GM12878 (cell line): ENCODE measurements at regions not wholly inside any gene's neighbourhood (a gene's known extent, or its start where the extent isn't known, plus 50 kb on each side); places are given as distances from the start of the nearest gene placed in this dataset.
"Not testable (repeated sequence)": the region's sequence is repeated elsewhere in the genome, so short reads cannot be mapped to it uniquely, and the experiment has no call there.

Experiments used
- ATAC-seq: fragments of 200-7000 bp; cut with Tn5 transposase; 3 replicates; pipeline ENCODE4 v1.9.1; 2020; ENCODE audit warnings: mild to moderate bottlenecking, moderate library complexity
- BruUV-seq: library from RNA; stranded (reverse); fragments of 400-500 nt; replicated peaks from 2 replicates; lab custom pipeline; 2021; lab: Mats Ljungman, UMichigan
- CTCF ChIA-PET: fragments of 300-600 bp; sonication (Branson Sonifier 250); formaldehyde crosslinking; extraction: SDS; loops from one replicate; lab custom pipeline; 2021; ENCODE audit warnings: inconsistent platforms; lab: Yijun Ruan, JAX
- POLR2A ChIA-PET: fragments of 350-600 bp; formaldehyde crosslinking; extraction: SDS; loops from one replicate; lab custom pipeline; 2021; ENCODE audit warnings: inconsistent platforms; lab: Charles Lee
- RAD21 ChIA-PET: fragments of 300-600 bp; sonication (Branson Sonifier 250); formaldehyde crosslinking; loops from one replicate; lab custom pipeline; 2023; ENCODE audit warnings: antibody characterized with exemption; ENCODE audit not compliant: unreplicated experiment; lab: Charles Lee
- SMC1A ChIA-PET: fragments of 300-600 bp; sonication (Branson Sonifier 250); formaldehyde crosslinking; loops from one replicate; lab custom pipeline; 2023; ENCODE audit not compliant: unreplicated experiment, uncharacterized antibody; lab: Charles Lee
- DNase-seq: peaks from one replicate; pipeline ENCODE4 v3.0.0-alpha.2; 2011; ENCODE audit warnings: low read depth, low spot score
- FAIRE-seq: peaks from 3 replicates; lab custom pipeline; 2011; peaks lifted over from hg19 to GRCh38; lab: Jason Lieb, UNC
- H2AFZ ChIP-seq: 2 replicates; pipeline ENCODE4 v1.6.0; 2011; ENCODE audit warnings: low read depth, low read length, control low read depth; ENCODE audit not compliant: control insufficient read depth
- H3K27ac ChIP-seq: 2 replicates; pipeline ENCODE4 v1.5.1; 2011; ENCODE audit warnings: control low read depth; ENCODE audit not compliant: control insufficient read depth, insufficient read depth
- H3K27me3 ChIP-seq, 2 experiments: replicated peaks in 1 of 2; 2 replicates each; pipeline versions ENCODE4 v1.6.0 to v1.6.1; 2011; ENCODE audit warnings: low read length in 1 of 2; ENCODE audit not compliant: control insufficient read depth in 2 of 2, insufficient read depth in 2 of 2
- H3K36me3 ChIP-seq, 2 experiments: 2 replicates each; pipeline ENCODE4 v1.5.1; 2011; ENCODE audit warnings: low read length in 1 of 2; ENCODE audit not compliant: control insufficient read depth in 2 of 2, insufficient read depth in 2 of 2
- H3K4me1 ChIP-seq: 2 replicates; pipeline ENCODE4 v1.6.1; 2011; ENCODE audit warnings: mild to moderate bottlenecking, low read length, moderate library complexity, mixed read lengths; ENCODE audit not compliant: control insufficient read depth, insufficient read depth
- H3K4me2 ChIP-seq: 2 replicates; pipeline ENCODE4 v1.6.0; 2011; ENCODE audit warnings: control low read depth; ENCODE audit not compliant: control insufficient read depth, insufficient read depth
- H3K4me3 ChIP-seq: fragments of 200-600 bp; sonication (generic); 2 replicates; pipeline ENCODE4 v1.5.1; 2016
- H3K79me2 ChIP-seq: 2 replicates; pipeline ENCODE4 v1.6.0; 2011; ENCODE audit warnings: low read length; ENCODE audit not compliant: control insufficient read depth, insufficient read depth
- H3K9ac ChIP-seq: 2 replicates; pipeline ENCODE4 v1.8.0; 2011; ENCODE audit warnings: low read length, control low read depth, mixed read lengths; ENCODE audit not compliant: control insufficient read depth, insufficient read depth
- H3K9me3 ChIP-seq: replicated peaks from 3 replicates; pipeline ENCODE4 v1.5.1; 2011; ENCODE audit warnings: mild to moderate bottlenecking, low read length; ENCODE audit not compliant: control insufficient read depth, insufficient read depth
- H4K20me1 ChIP-seq: 2 replicates; pipeline ENCODE4 v1.6.0; 2011; ENCODE audit not compliant: control insufficient read depth, insufficient read depth
- EED ChIP-seq: sonication (generic); IDR thresholded peaks from 2 replicates; pipeline ENCODE4 v1.6.1; 2016; ENCODE audit warnings: antibody characterized with exemption, low read depth
- FOS ChIP-seq: IDR thresholded peaks from 3 replicates; pipeline ENCODE4 v1.6.1; 2011; ENCODE audit warnings: borderline replicate concordance; ENCODE audit not compliant: insufficient read length; ENCODE audit errors: extremely low read depth
- HDGF ChIP-seq: fragments of 450-650 bp; IDR thresholded peaks from 2 replicates; pipeline ENCODE4 v1.6.1; 2016; ENCODE audit warnings: antibody characterized with exemption
- MTA3 ChIP-seq: IDR thresholded peaks from 2 replicates; pipeline ENCODE4 v1.6.1; 2012; ENCODE audit warnings: low read length, inconsistent platforms, borderline replicate concordance
- MYB ChIP-seq: fragments of 150-350 bp; IDR thresholded peaks from 2 replicates; pipeline ENCODE4 v1.6.1; 2014; ENCODE audit warnings: mild to moderate bottlenecking, low read depth, low read length, borderline replicate concordance
- NBN ChIP-seq: fragments of 450-650 bp; IDR thresholded peaks from 2 replicates; pipeline ENCODE4 v1.6.1; 2016
- PAX8 ChIP-seq: fragments of 450-650 bp; IDR thresholded peaks from 2 replicates; pipeline ENCODE4 v1.6.1; 2017; ENCODE audit warnings: mild to moderate bottlenecking, moderate library complexity
- PML ChIP-seq: IDR thresholded peaks from 2 replicates; pipeline ENCODE4 v1.6.1; 2012; ENCODE audit warnings: low read length, inconsistent platforms
- SPI1 ChIP-seq: IDR thresholded peaks from 2 replicates; pipeline ENCODE4 v1.6.1; 2011; ENCODE audit warnings: low read depth, mild to moderate bottlenecking, low read length, moderate library complexity, borderline replicate concordance; ENCODE audit not compliant: insufficient read depth
- YY1 ChIP-seq: IDR thresholded peaks from 2 replicates; pipeline ENCODE4 v1.6.1; 2011; ENCODE audit warnings: low read depth, mild to moderate bottlenecking, low read length
- WGBS: methylation state at CpG from one replicate; pipeline ENCODE4 v1.1.6; 2016; ENCODE audit warnings: low lambda C conversion rate; ENCODE audit not compliant: insufficient replicate concordance, insufficient coverage; ENCODE audit errors: missing lambda C conversion rate; 5-methylcytosine and 5-hydroxymethylcytosine counted together
- in situ Hi-C: fragments of 300-500 bp; cut with MboI; formaldehyde crosslinking; loops from 9 replicates; pipeline ENCODE4 v1.14.3; 2018; ENCODE audit warnings: mixed read lengths
- intact Hi-C: fragments of 100-400 bp; cut with micrococcal nuclease; formaldehyde crosslinking; loops from one replicate; pipeline ENCODE4 v1.14.2; 2022; ENCODE audit not compliant: unreplicated experiment
- TF ChIP-seq, protein P1 (sequence below): fragments of 450-650 bp; IDR thresholded peaks from 2 replicates; pipeline ENCODE4 v1.6.1; 2017; ENCODE audit warnings: borderline replicate concordance

- Histone ChIP-seq H3K9me3 (no peaks in the 10 kb centered on the region), H3K36me3 (no peaks in the 10 kb centered on the region), H3K9ac (no peak overlapping the region), H3K4me1 (no peaks in the 10 kb centered on the region), H3K4me3 (no peak overlapping the region), H3K4me2 (no peak overlapping the region), H4K20me1 (no peaks in the 10 kb centered on the region), H3K79me2 (no peaks in the 10 kb centered on the region), H3K27ac (no peak overlapping the region), H3K27me3 (no peaks in the 10 kb centered on the region), H2AFZ (no peak overlapping the region)
- DNase-seq = no peak
- ATAC-seq = no peak
- BruUV-seq = no TSS peak
- ChIA-PET RAD21 (no interaction called here), CTCF (no interaction called here), SMC1A (no interaction called here), POLR2A (no interaction called here)
- intact Hi-C loops (no loop called here), in situ Hi-C loops (no loop called here)
- no peak for FAIRE-seq
- TF ChIP-seq YY1 (no peak), MTA3 (no peak), NBN (no peak), EED (no peak), SPI1 (no peak), PML (no peak), HDGF (no peak), MYB (no peak), PAX8 (no peak), FOS (no peak)
- TF ChIP-seq, protein P1, sequence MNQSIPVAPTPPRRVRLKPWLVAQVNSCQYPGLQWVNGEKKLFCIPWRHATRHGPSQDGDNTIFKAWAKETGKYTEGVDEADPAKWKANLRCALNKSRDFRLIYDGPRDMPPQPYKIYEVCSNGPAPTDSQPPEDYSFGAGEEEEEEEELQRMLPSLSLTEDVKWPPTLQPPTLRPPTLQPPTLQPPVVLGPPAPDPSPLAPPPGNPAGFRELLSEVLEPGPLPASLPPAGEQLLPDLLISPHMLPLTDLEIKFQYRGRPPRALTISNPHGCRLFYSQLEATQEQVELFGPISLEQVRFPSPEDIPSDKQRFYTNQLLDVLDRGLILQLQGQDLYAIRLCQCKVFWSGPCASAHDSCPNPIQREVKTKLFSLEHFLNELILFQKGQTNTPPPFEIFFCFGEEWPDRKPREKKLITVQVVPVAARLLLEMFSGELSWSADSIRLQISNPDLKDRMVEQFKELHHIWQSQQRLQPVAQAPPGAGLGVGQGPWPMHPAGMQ = no peak
- WGBS = 41% methylated on average over 3 of the region's 3 CpGs
These were observed 807.3 kb upstream of the CA10 start for GRCh38 chr17:52965856-52966255.

DNA sequence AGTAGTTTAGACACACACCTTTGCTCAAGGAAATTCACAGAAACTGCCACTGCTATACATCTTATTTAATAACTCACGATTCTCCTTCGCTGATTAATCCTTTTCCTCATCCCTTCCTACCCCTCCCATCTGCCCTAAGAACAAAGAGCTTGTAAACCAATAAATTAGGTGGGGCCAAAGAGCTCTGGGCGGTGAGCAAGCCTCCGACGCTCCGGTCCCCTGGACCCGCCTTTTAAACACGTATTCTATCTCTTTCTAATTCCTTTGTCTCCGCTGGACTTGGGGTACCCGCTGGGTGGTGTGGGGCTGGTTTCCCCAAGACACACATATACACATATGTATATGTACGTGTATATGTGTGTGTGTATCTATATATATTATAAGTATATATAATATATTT is 803.2 kb upstream of the CA10 start:
- H3K27me3 ChIP-seq, H3K79me2 ChIP-seq, H4K20me1 ChIP-seq, DNase-seq, POLR2A ChIA-PET, H3K9ac ChIP-seq, H3K4me3 ChIP-seq, H3K4me1 ChIP-seq, H3K36me3 ChIP-seq, H3K4me2 ChIP-seq, RAD21 ChIA-PET, H2AFZ ChIP-seq, BruUV-seq, H3K27ac ChIP-seq, intact Hi-C loops, FAIRE-seq, ATAC-seq, SMC1A ChIA-PET, CTCF ChIA-PET, in situ Hi-C loops, H3K9me3 ChIP-seq: not testable (repeated sequence)
- 38% methylated on average over 11 of the region's 11 CpGs for WGBS
